ENCODE measurements at regions not wholly inside any gene's neighbourhood (a gene's known extent, or its start where the extent isn't known, plus 50 kb on each side); places are given as distances from the start of the nearest gene placed in this dataset.

GRCh38 chr4:147347217-147347616 lies 133.7 kb upstream of the EDNRA start:
- H3K4me3 ChIP-seq, result no peak overlapping the region
- TF ChIP-seq CTCF (IDR thresholded peaks at IDR 0.05) (no peak), EP300 (IDR thresholded peaks at IDR 0.05) (no peak), POLR2AphosphoS5 (IDR thresholded peaks at IDR 0.05) (no peak), POLR2A (IDR thresholded peaks at IDR 0.05) (no peak)
- no peaks in the 10 kb centered on the region for H3K9me3 ChIP-seq
- 71 to 94% methylated on average over 8 of the region's 8 CpGs for WGBS, 2 donors
- no peaks in the 10 kb centered on the region for H3K27me3 ChIP-seq
- no peaks in the 10 kb centered on the region for H3K36me3 ChIP-seq
- intact Hi-C loops (cut with DNase I), result no loop called here
- no peak overlapping the region for H3K27ac ChIP-seq
- no peak for DNase-seq
- no peaks in the 10 kb centered on the region for H3K4me1 ChIP-seq

- no peaks in the 10 kb centered on the region for H3K9me3 ChIP-seq
- no peak for DNase-seq
- intact Hi-C loops (cut with DNase I), result no loop called here
- no peaks in the 10 kb centered on the region for H3K4me1 ChIP-seq
- H3K4me3 ChIP-seq, result no peak overlapping the region
- no peaks in the 10 kb centered on the region for H3K36me3 ChIP-seq
- no peak for TF ChIP-seq POLR2A (IDR thresholded peaks at IDR 0.05)
- no peak for TF ChIP-seq POLR2AphosphoS5 (IDR thresholded peaks at IDR 0.05)
- TF ChIP-seq CTCF (IDR thresholded peaks at IDR 0.05), result no peak
- no peak for TF ChIP-seq EP300 (IDR thresholded peaks at IDR 0.05)
- no peaks in the 10 kb centered on the region for H3K27me3 ChIP-seq
- H3K27ac ChIP-seq, result no peak overlapping the region
- 82 to 87% methylated on average over 3 of the region's 3 CpGs for WGBS, 2 donors
These were observed 131.7 kb upstream of the EDNRA start for GRCh38 chr4:147349193-147349592.

- WGBS, 2 donors, result 77 to 92% methylated on average over 5 of the region's 5 CpGs
- no peak overlapping the region for H3K4me3 ChIP-seq
- TF ChIP-seq CTCF (IDR thresholded peaks at IDR 0.05), result no peak
- no peak for TF ChIP-seq POLR2AphosphoS5 (IDR thresholded peaks at IDR 0.05)
- no peak for TF ChIP-seq POLR2A (IDR thresholded peaks at IDR 0.05)
- no peak for TF ChIP-seq EP300 (IDR thresholded peaks at IDR 0.05)
- H3K9me3 ChIP-seq, result no peaks in the 10 kb centered on the region
- H3K27ac ChIP-seq, result no peak overlapping the region
- intact Hi-C loops (cut with DNase I), result no loop called here
- no peaks in the 10 kb centered on the region for H3K36me3 ChIP-seq
- no peaks in the 10 kb centered on the region for H3K4me1 ChIP-seq
- H3K27me3 ChIP-seq, result no peaks in the 10 kb centered on the region
- DNase-seq, result no peak
These were observed 129.7 kb upstream of the EDNRA start for GRCh38 chr4:147351083-147351787.

GRCh38 chr4:147354237-147354636 lies 126.7 kb upstream of the EDNRA start:
- no peak overlapping the region for H3K4me3 ChIP-seq
- H3K36me3 ChIP-seq, result no peaks in the 10 kb centered on the region
- intact Hi-C loops (cut with DNase I), result no loop called here
- no peaks in the 10 kb centered on the region for H3K9me3 ChIP-seq
- 82% methylated on average over 1 of the region's 1 CpG for WGBS, 2 donors
- H3K27me3 ChIP-seq, result no peaks in the 10 kb centered on the region
- H3K27ac ChIP-seq, result no peak overlapping the region
- H3K4me1 ChIP-seq, result no peaks in the 10 kb centered on the region
- no peak for TF ChIP-seq EP300 (IDR thresholded peaks at IDR 0.05)
- TF ChIP-seq POLR2A (IDR thresholded peaks at IDR 0.05), result no peak
- no peak for TF ChIP-seq POLR2AphosphoS5 (IDR thresholded peaks at IDR 0.05)
- TF ChIP-seq CTCF (IDR thresholded peaks at IDR 0.05), result no peak
- DNase-seq, result no peak
